ENCODE measurements at regions not wholly inside any gene's neighbourhood (a gene's known extent, or its start where the extent isn't known, plus 50 kb on each side); places are given as distances from the start of the nearest gene placed in this dataset.

- H3K36me3 ChIP-seq (ENCODE audit: control insufficient read depth, insufficient read depth, low read length) = no peaks in the 10 kb centered on the region
- WGBS (ENCODE audit: insufficient coverage) = 29% methylated on average over 2 of the region's 8 CpGs
- DNase-seq = peak; percentile 97
- peak overlapping the region; percentile 37 for H3K27ac ChIP-seq (ENCODE audit: low read length)
- H3K9me3 ChIP-seq (replicated peaks; ENCODE audit: control insufficient read depth, low read depth, low read length) = no peaks in the 10 kb centered on the region
- H3K27me3 ChIP-seq (ENCODE audit: control insufficient read depth, insufficient read depth, low read length) = no peaks in the 10 kb centered on the region
- H3K4me3 ChIP-seq (ENCODE audit: low read length) = no peak overlapping the region
- peaks cover 5% of the 10 kb centered on the region for H3K4me1 ChIP-seq (ENCODE audit: control insufficient read depth, insufficient read depth, low read length)
Observed at GRCh38 chr1:209368864-209369598, 214.5 kb upstream of the CAMK1G start.

GRCh38 chr1:209370241-209370995 lies 213.1 kb upstream of the CAMK1G start:
- DNase-seq = no peak

GRCh38 chr1:209375097-209375496 lies 208.4 kb upstream of the CAMK1G start:
- no peak for DNase-seq
- Histone ChIP-seq H3K4me1 (ENCODE audit: control insufficient read depth, insufficient read depth, low read length) (peaks cover 3% of the 10 kb centered on the region), H3K9me3 (replicated peaks; ENCODE audit: control insufficient read depth, low read depth, low read length) (no peaks in the 10 kb centered on the region), H3K4me3 (ENCODE audit: low read length) (no peak overlapping the region), H3K27me3 (ENCODE audit: control insufficient read depth, insufficient read depth, low read length) (no peaks in the 10 kb centered on the region), H3K36me3 (ENCODE audit: control insufficient read depth, insufficient read depth, low read length) (no peaks in the 10 kb centered on the region), H3K27ac (ENCODE audit: low read length) (no peak overlapping the region)
- WGBS (ENCODE audit: insufficient coverage) = no CpG with 5 or more reads among the region's 5 CpGs

More at GRCh38 chr1:209370241-209370995, 213.1 kb upstream of the CAMK1G start:
- Histone ChIP-seq H3K4me3 (ENCODE audit: low read length) (no peak overlapping the region), H3K27me3 (ENCODE audit: control insufficient read depth, insufficient read depth, low read length) (no peaks in the 10 kb centered on the region), H3K4me1 (ENCODE audit: control insufficient read depth, insufficient read depth, low read length) (peaks cover 5% of the 10 kb centered on the region), H3K36me3 (ENCODE audit: control insufficient read depth, insufficient read depth, low read length) (no peaks in the 10 kb centered on the region), H3K9me3 (replicated peaks; ENCODE audit: control insufficient read depth, low read depth, low read length) (no peaks in the 10 kb centered on the region), H3K27ac (ENCODE audit: low read length) (no peak overlapping the region)
- WGBS (ENCODE audit: insufficient coverage) = 79% methylated on average over 4 of the region's 6 CpGs

DNA sequence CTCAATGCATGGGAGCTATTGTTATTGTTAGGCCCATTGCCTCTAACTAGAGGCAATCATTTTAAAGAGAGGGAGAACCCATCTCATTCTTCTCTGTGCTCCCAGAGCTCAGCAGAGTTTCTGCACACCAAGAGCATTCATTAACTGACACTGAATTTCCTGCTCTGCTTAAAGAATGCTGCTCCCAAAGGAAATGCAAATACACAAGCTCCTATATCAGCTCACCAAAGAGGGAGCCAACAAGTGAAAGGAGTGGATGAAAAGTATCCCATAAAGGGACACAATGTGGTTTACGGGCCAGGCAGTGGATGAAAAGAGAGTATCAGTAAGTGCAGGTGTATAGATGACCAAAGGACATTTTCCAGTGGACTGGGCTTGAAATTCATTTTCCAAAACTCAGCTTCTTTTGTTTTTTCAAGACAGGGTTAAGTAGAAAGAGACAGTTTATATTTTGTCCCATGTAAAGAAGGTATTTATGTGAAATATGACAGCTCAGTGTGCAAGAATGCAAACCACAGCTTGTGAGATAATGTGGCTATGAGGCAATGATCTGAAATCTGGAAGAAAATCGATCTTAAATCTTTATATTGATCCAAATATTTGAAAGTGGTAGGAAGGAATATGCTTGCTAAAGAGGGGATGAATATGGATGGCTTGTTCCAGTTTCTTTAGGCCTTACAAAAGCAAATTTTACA lies 207.7 kb upstream of the CAMK1G start:
- Histone ChIP-seq H3K36me3 (ENCODE audit: control insufficient read depth, insufficient read depth, low read length) (no peaks in the 10 kb centered on the region), H3K4me3 (ENCODE audit: low read length) (no peak overlapping the region), H3K9me3 (replicated peaks; ENCODE audit: control insufficient read depth, low read depth, low read length) (no peaks in the 10 kb centered on the region), H3K27me3 (ENCODE audit: control insufficient read depth, insufficient read depth, low read length) (no peaks in the 10 kb centered on the region), H3K27ac (ENCODE audit: low read length) (no peak overlapping the region), H3K4me1 (ENCODE audit: control insufficient read depth, insufficient read depth, low read length) (peaks cover 3% of the 10 kb centered on the region)
- WGBS (ENCODE audit: insufficient coverage) = 50% methylated on average over 1 of the region's 2 CpGs
- DNase-seq = peak; percentile 25

- Histone ChIP-seq H3K4me3 (ENCODE audit: low read length) (no peak overlapping the region), H3K4me1 (ENCODE audit: control insufficient read depth, insufficient read depth, low read length) (peaks cover 3% of the 10 kb centered on the region), H3K27ac (ENCODE audit: low read length) (no peak overlapping the region), H3K27me3 (ENCODE audit: control insufficient read depth, insufficient read depth, low read length) (no peaks in the 10 kb centered on the region), H3K36me3 (ENCODE audit: control insufficient read depth, insufficient read depth, low read length) (no peaks in the 10 kb centered on the region), H3K9me3 (replicated peaks; ENCODE audit: control insufficient read depth, low read depth, low read length) (no peaks in the 10 kb centered on the region)
- DNase-seq = no peak
Observed at GRCh38 chr1:209376774-209377173, 206.7 kb upstream of the CAMK1G start.

- Histone ChIP-seq H3K27me3 (ENCODE audit: control insufficient read depth, insufficient read depth, low read length) (no peaks in the 10 kb centered on the region), H3K4me3 (ENCODE audit: low read length) (no peak overlapping the region), H3K36me3 (ENCODE audit: control insufficient read depth, insufficient read depth, low read length) (no peaks in the 10 kb centered on the region), H3K4me1 (ENCODE audit: control insufficient read depth, insufficient read depth, low read length) (peaks cover 3% of the 10 kb centered on the region), H3K9me3 (replicated peaks; ENCODE audit: control insufficient read depth, low read depth, low read length) (no peaks in the 10 kb centered on the region), H3K27ac (ENCODE audit: low read length) (no peak overlapping the region)
- WGBS (ENCODE audit: insufficient coverage) = 70% methylated on average over 2 of the region's 2 CpGs
- DNase-seq = no peak
Observed at GRCh38 chr1:209377995-209378394, 205.5 kb upstream of the CAMK1G start.

GRCh38 chr1:209379280-209379679 lies 204.2 kb upstream of the CAMK1G start:
- no peak overlapping the region for H3K27ac ChIP-seq (ENCODE audit: low read length)
- no peaks in the 10 kb centered on the region for H3K9me3 ChIP-seq (replicated peaks; ENCODE audit: control insufficient read depth, low read depth, low read length)
- no peak overlapping the region for H3K4me3 ChIP-seq (ENCODE audit: low read length)
- no peak for DNase-seq
- H3K4me1 ChIP-seq (ENCODE audit: control insufficient read depth, insufficient read depth, low read length) = peaks cover 3% of the 10 kb centered on the region
- H3K36me3 ChIP-seq (ENCODE audit: control insufficient read depth, insufficient read depth, low read length) = no peaks in the 10 kb centered on the region
- no peaks in the 10 kb centered on the region for H3K27me3 ChIP-seq (ENCODE audit: control insufficient read depth, insufficient read depth, low read length)
- no CpG with 5 or more reads among the region's 1 CpG for WGBS (ENCODE audit: insufficient coverage)

DNA sequence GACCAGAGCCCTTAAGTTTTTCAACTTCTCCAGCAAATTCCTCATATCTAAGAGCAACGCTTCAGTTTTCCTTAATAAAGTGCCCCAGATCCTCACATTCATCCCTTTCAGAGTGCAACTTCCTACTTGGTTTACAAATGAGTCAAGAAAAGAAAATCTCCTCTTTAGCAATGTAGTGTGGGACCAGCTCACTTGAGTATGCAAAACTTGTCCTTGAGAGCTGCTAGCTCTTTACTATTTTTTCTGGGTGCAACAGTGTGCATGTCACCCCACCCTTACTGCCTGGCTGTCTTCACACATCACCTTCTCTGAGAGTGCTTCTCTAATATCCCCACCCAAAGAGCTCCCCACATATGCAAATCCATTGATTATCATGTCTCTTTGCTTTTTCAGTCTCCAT lies 203.1 kb upstream of the CAMK1G start:
- no peak overlapping the region for H3K27ac ChIP-seq (ENCODE audit: low read length)
- no peaks in the 10 kb centered on the region for H3K9me3 ChIP-seq (replicated peaks; ENCODE audit: control insufficient read depth, low read depth, low read length)
- 80% methylated on average over 1 of the region's 1 CpG for WGBS (ENCODE audit: insufficient coverage)

DNA sequence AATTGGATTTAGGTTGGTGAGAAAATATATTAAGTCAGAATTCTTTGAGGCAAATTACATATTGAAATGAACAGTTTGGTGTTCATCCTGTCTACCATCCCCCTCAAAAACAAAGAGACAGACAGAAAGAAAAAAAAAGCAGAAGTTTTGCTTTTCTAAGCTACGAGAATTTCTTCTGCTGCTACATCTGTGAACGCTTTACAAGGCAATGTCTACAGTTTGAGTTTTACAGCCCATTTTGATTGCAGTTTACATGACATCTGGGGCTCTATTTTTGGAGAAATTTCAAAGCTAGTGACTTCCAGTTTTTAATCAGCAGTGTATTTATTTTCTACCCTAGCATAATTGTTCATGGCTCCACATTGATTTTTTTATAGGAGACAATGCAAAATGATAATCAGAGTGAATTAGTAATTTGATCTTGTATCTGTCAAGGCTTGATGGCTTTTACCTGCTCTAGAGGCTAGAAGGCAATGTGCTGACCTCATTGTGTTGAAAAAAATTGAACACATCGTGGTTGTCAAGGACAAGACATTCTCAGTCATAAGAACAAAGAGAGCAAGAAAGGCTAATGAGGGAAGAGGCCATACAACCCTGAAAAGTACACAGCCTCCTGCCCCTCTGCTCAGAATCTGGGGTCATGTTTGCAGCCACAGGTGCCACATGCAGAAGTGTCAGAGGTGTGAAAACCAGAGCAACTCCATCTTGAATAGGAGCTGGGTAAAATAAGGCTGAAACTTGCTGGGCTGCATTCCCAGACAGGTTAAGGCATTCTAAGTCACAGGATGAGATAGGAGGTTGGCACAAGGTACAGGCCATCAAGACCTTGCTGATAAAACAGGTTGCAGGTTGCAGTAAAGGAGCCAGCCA lies 201.0 kb upstream of the CAMK1G start:
- DNase-seq = peak; percentile 71
- WGBS (ENCODE audit: insufficient coverage) = no CpG with 5 or more reads among the region's 3 CpGs
- Histone ChIP-seq H3K9me3 (replicated peaks; ENCODE audit: control insufficient read depth, low read depth, low read length) (no peaks in the 10 kb centered on the region), H3K27ac (ENCODE audit: low read length) (no peak overlapping the region), H3K27me3 (ENCODE audit: control insufficient read depth, insufficient read depth, low read length) (no peaks in the 10 kb centered on the region), H3K4me1 (ENCODE audit: control insufficient read depth, insufficient read depth, low read length) (no peaks in the 10 kb centered on the region), H3K4me3 (ENCODE audit: low read length) (no peak overlapping the region), H3K36me3 (ENCODE audit: control insufficient read depth, insufficient read depth, low read length) (no peaks in the 10 kb centered on the region)

More for the DNA sequence above, 203.1 kb upstream of the CAMK1G start:
- H3K4me1 ChIP-seq (ENCODE audit: control insufficient read depth, insufficient read depth, low read length) = peaks cover 3% of the 10 kb centered on the region
- no peak overlapping the region for H3K4me3 ChIP-seq (ENCODE audit: low read length)
- no peaks in the 10 kb centered on the region for H3K27me3 ChIP-seq (ENCODE audit: control insufficient read depth, insufficient read depth, low read length)
- no peak for DNase-seq
- no peaks in the 10 kb centered on the region for H3K36me3 ChIP-seq (ENCODE audit: control insufficient read depth, insufficient read depth, low read length)
